Upper lobe of left lung (tissue), 4 donors: ENCODE measurements at regions not wholly inside any gene's neighbourhood (a gene's known extent, or its start where the extent isn't known, plus 50 kb on each side); places are given as distances from the start of the nearest gene placed in this dataset.

Experiments
- CTCF ChIP-seq, 6 experiments: fragments of 450-650 bp in 4 of 6; fragments of 200-600 bp in 2 of 6; sonication (generic) in 2 of 6; IDR thresholded peaks; one replicate each; pipeline ENCODE4 v1.5.1; 2016 to 2019; ENCODE audit warnings: antibody characterized with exemption in 6 of 6
- POLR2A ChIP-seq, 4 donors: fragments of 450-650 bp; IDR thresholded peaks; one replicate each; pipeline ENCODE4 v1.5.1; 2016 to 2017; ENCODE audit warnings: antibody characterized with exemption in 4 of 4, mild to moderate bottlenecking in 2 of 4
- POLR2AphosphoS5 ChIP-seq, 2 donors: sonication (generic); formaldehyde crosslinking; IDR thresholded peaks; one replicate each; pipeline ENCODE4 v1.5.1; 2017; ENCODE audit warnings: antibody characterized with exemption in 2 of 2

- no peak for TF ChIP-seq POLR2A (IDR thresholded peaks at IDR 0.05)
- no peak for TF ChIP-seq CTCF (IDR thresholded peaks at IDR 0.05)
- TF ChIP-seq POLR2AphosphoS5 (IDR thresholded peaks at IDR 0.05): no peak
These were observed 1064.6 kb downstream of the TUSC7 start for GRCh38 chr3:117774130-117774529.
